Ovary (tissue), 3 donors: ENCODE measurements at regions not wholly inside any gene's neighbourhood (a gene's known extent, or its start where the extent isn't known, plus 50 kb on each side); places are given as distances from the start of the nearest gene placed in this dataset.

Experiments used
- CTCF ChIP-seq, 3 donors: fragments of 450-650 bp in 2 of 3; fragments of 200-600 bp in 1 of 3; IDR thresholded peaks; one replicate each; pipeline versions ENCODE4 v1.5.1 to v1.8.0; 2016 to 2022; ENCODE audit warnings: antibody characterized with exemption in 3 of 3, mild to moderate bottlenecking in 1 of 3
- POLR2A ChIP-seq: fragments of 450-650 bp; IDR thresholded peaks from one replicate; pipeline ENCODE4 v1.6.1; 2017; ENCODE audit warnings: antibody characterized with exemption, mild to moderate bottlenecking, moderate library complexity
- donor health status: DM: no; HTN: no; CAD: no.

- TF ChIP-seq CTCF (IDR thresholded peaks at IDR 0.05) (no peak), POLR2A (no peak)
Measured at GRCh38 chr14:97838986-97839385, 1041.8 kb downstream of the VRK1 start.
